Activated naive CD8-positive, alpha-beta T cell treated with anti-CD3 and anti-CD28 coated beads, Interleukin-2, amount 50 U/mL, for 16 hours (primary cell): ENCODE measurements at regions not wholly inside any gene's neighbourhood (a gene's known extent, or its start where the extent isn't known, plus 50 kb on each side); places are given as distances from the start of the nearest gene placed in this dataset.

ENCODE experiments used
- DNase-seq: peaks from one replicate; pipeline ENCODE4 v3.0.0-alpha.2; 2020; ENCODE audit warnings: low read depth, low spot score

DNA sequence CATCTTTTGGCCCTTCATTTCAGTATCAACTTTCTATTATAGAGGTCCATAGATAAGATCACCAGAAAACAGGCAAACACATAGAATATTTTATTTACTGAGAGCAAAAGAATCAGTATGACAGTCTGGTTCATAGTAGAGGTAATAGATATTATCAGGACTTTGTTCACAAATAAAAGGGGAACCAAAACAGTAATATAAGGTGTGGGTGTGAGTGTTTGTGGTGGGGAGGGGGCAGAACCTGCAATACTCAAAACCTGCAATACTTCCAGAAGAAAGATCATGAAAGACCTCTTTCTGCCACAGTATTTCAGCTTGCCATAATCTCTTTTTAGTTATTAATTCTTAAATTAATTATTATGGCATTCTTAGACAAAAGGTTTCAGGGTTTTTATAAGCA is 578.7 kb upstream of the SLITRK1 start:
- DNase-seq, result no peak

DNA sequence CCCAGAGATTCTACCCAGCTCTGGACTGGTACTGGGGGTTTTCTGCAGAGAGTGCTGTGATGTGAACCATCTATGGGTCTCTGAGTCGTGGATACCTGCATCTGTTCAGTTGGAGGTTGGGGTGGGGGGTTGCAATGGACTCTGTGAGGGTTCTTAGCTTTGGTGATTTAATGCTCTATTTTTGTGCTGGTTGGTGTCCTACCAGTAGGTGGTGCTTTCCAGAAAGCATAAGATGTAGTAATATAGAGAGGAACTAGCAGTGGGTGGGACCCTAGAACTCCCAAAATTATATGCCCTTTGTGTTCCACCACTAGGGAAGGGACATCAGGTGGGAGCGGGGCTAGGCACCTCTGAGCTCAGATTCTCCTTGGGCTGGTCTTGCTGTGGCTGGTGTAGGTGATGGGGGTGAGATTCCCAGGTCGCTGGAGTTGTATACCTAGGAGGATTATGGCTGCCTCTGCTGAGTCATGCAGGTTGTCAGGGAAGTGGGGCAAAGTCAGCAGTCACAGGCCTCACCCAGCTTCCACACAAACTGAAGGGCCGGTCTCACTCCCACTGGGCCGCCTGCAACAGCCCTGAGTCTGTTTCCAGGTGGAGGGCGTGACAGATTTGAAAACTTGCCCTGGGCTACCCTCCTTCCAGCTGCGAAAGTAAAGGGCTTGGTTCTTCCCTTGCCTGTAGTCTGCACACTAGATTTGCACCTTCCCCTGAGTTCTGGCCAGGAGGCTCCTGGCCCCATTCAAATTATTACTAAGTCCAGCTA is 573.0 kb upstream of the SLITRK1 start:
- no peak for DNase-seq

DNA sequence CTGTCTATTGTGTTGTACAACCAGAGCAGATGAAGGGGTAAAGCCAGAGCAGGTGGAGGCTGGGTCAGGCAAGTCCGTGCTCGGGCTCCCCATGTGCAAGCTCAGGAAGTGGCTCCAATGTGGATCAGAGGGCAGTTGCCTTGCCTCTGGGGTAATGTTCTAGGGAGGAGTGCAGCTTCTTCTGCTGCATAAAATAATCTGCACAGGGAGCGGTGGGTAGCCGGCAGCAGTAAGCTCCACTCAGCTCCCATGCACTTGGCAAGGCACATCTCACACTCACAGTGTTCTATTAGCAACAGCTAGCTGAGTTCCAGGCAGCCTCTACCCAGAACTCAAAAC is 565.3 kb upstream of the SLITRK1 start:
- DNase-seq, result no peak

DNA sequence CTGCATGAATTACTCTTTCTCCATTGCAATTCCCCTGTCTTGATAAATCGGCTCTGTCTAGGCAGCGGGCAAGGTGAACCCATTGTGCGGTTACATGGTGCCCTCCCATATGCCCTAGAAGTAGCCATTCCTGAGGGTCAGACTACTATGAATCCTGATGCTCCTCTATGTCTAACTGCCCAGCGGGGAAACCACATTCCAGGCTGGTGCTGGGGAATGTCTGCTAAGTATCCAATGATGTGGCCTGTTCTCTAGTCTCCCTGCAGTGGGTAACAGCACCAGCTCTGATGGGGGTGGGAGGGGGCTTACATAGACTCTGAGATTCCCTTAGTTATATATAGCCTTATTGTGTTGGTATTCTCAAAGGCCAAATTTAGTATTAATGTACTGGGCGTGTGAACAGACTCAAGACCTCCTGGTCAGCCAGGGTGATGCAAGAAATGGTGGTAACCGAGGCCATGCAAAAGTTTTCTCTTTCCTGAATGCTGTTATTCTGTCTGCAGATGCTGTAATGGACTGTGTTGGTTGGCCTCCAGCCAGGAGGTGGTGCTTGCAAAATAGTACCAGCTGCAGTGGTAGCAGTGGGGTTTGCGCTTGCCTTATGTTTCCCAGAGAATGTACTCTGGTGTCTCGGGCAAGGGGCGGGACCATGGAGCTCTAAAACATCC is 564.8 kb upstream of the SLITRK1 start:
- DNase-seq, result no peak

DNA sequence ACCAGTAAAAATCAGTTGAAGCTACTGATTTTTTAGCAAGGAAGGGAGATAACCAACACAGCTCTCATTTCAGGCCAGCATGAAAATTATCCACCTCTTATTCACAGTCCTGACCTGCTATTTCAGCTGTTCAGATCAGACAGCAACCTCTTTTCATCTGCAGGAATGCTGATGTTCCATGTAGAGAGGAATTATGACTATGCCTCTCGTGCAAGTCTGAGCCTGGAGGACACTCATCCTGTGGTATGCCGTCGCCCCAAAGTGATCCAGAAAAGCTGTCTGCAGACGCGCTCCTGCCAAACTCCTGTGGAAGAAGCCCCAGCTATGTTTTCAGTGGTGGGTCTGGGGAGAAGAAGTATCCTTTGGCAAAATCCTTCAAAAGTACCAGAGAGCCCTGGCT is 563.5 kb upstream of the SLITRK1 start:
- DNase-seq, result no peak

DNA sequence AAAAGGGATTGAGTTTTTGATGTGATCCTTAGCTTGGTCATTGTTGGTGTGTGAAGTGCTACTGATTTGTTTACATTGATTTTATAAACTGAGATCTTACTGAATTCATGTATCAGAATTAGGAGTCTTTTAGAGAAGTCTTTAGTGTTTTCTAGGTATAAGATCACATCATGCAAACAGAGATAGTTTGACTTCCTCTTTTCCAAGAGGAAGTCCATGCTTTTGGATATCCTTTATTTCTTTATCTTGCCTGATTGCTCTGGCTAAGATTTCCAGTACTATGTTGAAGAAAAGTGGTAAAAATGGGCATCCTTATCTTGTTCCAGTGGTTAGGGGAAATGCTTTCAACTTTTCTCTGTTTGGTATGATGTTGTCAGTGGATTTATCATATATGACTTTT is 561.2 kb upstream of the SLITRK1 start:
- no peak for DNase-seq

DNA sequence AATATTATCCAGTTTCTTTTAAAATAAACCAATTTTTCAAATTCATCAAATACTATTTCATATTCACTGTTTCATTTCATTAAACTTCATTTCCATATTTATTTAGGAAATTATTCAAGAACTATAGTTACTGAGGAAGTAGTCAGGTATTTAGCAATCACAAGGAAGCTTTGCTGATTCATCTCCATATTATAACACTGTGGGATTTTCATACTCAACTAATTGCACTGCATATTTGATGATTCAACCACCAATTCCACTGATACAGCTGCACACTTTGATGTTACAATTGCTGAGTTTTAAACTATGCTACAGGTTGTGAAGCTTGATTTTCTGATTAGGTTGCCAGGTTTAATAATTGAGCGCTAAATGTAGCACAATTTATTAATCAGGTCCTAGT is 556.8 kb upstream of the SLITRK1 start:
- DNase-seq, result no peak

DNA sequence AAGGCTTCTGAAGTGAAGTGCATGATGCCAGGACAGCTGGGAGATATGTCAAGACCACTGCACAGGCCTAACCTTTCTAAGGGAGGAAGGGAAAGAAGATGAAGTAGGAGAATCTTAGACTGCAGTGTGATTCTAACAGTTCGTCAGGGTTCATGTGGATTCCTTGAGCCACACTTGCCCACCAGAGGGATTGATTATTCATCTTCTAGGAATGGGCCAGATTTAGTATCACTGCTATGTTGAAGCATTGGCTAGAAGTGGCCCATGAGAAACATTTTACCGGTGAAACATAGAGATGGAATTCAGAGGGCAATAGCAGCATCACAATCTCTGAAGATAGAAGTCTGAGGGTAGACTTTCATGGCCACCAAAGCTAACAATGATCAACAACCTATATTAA is 550.8 kb upstream of the SLITRK1 start:
- no peak for DNase-seq

DNA sequence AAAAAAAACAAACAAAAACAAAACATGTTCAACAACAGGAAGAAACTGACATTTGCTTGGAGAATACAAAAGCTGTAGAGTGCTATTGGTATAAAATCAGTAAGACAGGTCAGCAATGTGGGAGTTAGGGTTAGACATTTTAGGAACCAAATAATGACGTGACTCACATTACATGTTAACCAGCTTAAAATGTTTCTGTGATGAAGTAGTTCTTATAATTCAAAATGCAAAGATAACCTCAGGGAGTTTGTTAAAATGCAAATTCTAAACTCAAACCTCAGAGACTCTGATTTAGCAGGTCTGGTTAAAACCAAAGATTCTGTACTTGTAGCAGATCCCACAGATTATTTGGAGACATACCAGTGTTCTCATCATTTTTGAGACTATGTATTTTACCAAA is 549.4 kb upstream of the SLITRK1 start:
- no peak for DNase-seq

DNA sequence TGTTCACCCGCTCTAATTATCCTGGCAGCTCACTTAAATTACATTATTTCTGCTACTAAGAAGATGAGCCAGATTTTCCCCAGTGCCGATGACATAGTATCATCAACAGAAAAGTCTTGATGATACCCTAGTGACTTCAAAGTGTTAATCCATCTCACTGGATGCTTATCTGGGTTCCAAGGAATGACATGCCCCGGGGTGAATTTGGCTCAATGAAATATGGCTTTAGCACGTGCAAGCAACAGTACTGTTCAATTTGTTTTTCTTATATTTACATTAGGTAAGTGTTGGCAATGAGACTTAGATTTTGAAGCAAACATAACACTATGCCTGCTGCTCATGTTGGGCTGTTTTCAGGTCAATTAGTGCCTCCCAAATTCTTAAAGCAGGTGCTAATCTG is 548.2 kb upstream of the SLITRK1 start:
- no peak for DNase-seq

DNA sequence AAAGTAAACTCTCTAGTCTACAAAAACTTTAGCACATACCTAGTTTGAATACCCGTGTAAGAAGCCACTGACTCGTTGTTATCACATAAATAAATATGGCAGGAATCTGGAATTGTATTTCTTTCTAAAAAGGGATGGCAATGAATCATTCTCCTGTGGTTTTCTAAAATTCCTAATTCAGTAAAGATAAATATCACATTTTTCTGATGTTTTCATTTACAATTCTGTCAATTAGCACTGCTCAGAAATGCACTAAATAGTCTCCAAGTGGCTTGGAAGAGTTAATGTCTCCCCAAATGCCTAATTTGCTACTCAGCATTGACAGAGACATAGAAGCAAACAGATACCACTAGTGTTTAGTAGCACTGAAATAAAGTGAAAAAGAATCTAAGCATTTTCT is 547.7 kb upstream of the SLITRK1 start:
- DNase-seq, result no peak

DNA sequence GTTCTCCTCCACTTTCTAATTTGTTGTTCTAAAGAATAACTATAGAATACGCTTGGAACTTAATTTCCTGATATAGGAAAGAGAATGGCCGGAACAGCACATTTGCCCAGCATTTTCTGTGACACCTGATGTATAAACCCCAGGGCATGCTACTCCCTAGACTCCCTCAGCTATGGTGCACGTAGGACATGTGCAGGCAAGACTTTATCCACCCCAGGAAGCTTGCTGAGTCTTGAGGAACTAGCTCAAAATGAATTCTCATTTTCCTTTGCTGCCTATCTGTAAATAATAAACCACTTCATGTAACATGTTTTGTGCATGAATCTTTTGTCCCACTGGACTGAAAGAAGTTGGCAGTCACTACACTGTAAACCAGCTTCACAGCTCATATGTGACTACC is 535.8 kb upstream of the SLITRK1 start:
- DNase-seq, result no peak

DNA sequence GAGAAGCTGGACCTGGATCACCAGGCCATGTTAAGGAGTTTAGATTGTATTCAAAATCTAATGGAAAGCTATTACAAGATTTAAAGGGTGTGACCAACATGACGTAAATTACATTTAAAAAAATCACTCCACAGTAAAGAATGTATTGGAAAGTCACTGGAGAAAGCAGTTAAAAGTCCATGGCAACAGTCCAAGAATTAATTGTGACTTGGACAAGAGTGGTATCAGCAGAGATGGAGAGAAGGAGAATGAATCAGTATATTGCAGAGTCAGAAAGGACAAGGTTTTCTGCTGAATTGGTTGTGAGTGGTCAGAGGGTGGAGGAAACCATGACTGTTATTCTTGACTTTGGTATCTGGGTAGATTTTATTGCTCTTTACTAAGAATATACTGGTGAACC is 535.1 kb upstream of the SLITRK1 start:
- no peak for DNase-seq

DNA sequence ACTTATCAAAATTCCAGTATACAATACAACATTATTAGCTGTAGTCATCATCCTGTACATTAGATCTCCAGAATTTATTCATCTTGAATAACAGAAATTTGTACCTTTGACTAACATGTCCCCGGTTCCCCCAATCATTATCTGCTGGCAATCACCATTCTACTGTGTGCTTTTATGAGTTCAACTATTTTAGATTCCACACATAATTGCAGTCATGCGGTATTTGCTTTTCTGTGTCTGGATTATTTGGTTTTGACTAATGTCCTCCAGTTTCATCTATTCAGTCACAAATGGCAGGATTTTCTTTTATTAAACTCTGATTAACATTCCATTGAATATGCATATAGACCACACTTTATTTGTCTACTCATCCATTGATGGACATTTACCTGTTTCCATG is 530.7 kb upstream of the SLITRK1 start:
- DNase-seq, result no peak

DNA sequence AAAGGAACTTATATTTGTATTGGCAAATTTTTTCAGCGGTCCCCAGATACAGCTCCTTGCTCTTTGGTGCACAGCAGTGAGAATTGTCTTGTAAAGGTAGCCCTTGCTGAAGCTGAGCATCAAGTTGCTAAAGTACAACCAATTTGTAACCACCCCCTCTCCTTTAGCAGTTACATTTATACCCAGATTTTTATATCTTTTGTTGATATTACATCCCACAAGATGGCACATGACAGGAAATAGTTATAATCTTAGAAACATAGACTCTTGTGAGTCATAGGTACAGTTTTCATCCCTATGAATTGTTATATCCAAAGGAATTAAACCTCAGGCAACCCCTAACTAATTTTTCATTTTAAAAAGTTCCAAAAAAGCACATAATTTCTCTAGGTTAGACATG is 523.0 kb upstream of the SLITRK1 start:
- DNase-seq, result no peak

DNA sequence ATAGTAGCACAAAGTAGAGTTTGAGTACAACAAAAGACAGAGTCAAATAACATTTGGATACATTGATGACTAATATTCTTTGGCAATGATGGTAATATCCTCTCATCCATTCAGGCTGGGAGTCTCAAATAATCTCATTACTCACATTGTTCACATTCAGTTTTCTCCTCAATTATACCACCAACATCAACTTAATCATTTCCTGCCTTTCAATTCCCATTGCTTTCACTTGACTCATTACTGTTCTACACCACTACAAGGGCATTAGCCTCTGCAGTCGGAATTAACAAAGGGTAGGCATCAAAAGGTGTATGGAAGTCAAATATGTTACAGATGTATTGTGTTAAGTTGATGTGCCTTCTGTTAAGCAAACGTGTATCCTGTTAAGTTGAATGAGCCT is 518.4 kb upstream of the SLITRK1 start:
- DNase-seq, result no peak

DNA sequence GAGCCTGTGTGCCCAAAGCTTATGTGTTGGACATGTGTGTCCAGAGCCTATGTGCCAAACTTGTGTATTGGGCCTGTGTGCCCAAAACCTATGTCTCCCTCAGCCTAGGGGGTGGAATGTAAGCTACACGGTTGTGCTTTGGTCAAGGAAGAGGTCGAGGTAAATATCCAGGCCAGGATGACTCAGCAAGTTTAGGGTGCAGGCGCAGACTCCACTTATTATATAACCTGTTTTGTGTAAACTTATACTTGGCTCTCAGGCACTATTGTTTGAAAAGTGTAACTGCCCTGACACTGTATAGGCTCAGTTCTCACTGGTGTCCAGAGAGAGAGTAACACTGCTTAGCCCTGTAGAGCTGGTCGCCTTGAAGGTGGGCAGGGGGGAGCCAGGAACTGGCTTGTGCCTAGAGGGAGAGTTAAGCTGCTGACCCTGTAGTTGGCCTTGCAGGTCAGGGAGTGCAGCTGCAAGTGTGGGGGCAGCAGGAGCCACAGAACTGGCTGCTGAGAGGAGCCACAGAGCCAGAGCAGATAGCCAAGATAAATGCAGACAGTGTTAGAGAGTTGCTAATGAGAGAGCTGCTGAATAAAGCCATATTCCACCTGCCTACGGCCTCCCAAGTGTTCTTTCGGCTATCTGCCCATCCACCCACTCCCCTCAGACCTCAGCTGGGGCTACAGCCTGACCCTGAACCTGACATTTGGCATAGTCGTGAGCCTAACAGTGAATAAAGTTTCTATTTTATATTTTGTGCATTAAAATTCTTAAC is 517.2 kb upstream of the SLITRK1 start:
- DNase-seq, result no peak

DNA sequence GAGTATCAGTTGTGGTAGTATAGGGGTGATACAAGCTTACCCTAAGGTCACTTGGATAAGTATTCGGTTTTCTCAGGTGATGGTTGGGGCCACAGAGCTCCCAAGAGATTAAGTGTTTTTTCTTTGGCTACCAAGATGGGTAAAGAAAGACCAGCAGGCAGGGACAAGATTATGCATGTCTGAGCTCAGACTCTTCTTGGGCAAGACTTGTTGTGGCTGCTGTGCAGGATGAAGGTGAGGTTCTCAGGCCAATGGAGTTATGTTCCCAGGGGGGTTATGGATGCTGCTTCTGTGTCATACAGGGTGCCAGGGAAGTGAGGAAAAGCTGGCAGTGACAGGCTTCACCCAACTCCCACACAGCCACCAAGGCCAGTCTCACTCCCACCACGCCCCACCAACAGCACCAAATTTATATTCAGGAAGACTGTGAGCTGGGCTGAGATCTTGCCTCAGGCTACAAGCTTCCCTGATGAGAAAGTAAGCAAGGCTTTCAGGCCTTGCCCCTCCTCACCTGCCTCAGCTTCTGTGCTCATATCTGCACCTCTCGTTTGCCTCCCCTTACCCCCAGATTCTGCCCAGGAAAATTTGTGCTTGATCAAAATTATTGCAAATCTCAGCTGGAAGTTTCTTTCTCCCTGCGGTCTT is 511.8 kb upstream of the SLITRK1 start:
- DNase-seq, result no peak

DNA sequence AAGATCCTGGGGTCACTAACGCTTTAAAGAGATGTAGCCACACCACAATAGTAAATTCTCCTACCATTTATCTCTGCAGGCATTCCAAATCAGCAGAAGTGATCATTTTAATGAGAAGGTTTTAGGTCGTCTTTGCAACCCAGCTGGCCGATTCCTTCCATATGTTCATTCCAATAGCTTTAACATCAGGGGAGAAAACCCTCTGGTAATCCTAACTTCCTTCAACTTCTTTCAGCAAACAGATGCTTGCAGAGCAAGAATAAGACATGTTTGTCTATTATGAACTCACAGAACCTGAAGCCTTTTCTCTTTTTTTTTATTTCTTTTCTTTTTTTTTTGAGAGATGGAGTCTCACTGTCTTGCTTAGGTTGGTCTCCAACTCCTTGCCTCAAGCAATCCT is 498.6 kb upstream of the SLITRK1 start:
- DNase-seq, result no peak

DNA sequence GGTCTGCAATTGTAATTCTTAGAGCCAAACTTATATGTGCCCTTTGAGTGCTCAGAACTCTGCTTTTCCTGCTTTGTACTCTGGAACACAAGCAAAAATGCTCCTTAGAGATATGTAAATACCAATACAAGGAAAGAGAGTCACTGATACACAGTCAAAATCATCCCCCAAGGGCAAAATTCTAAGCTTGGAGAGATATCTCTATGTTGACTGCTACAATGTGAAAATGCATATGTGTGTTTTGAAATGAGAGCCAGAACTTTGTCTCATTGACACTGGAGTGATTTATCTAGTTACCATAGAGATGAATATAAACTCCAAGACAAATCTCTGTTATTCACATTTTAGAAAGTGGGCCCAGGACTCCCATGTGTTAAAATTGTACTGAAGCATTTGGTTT is 494.8 kb upstream of the SLITRK1 start:
- DNase-seq, result no peak

DNA sequence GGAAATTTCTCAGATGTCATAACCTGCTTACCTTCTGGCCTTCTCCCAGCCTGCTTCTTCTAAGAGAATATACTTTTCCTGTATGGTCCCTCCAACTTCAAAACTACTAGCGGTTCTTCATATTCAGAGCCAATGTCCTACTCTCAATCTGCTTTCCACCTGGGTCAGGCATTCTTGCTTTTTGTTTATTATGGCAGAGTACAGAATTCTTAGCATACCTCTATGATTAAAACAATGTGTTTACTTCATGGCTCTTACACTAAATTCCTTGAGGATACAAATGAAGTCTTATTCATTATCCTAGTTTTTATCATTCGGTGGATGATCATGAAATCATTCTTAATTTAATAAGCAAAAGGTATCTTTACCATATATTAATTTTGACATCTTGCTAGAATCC is 484.2 kb upstream of the SLITRK1 start:
- no peak for DNase-seq

DNA sequence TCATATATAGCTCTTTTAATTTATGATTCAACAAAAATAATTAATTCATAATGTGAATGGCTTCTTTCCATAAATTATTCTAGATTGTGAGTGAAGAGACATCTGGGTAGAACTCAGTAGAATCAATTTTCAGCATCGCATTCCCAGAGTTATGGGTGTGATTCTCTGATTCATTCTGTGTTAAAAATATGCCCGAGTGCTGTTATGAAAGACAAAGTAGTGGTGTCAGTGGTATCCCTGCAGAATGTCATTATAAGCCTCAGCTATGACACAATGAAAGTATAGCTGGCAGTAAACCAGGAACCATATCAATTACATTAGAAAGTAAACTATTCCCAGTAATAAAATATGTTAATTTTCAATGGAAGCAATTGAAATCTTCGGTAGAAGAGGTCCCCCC is 480.5 kb upstream of the SLITRK1 start:
- DNase-seq, result no peak

DNA sequence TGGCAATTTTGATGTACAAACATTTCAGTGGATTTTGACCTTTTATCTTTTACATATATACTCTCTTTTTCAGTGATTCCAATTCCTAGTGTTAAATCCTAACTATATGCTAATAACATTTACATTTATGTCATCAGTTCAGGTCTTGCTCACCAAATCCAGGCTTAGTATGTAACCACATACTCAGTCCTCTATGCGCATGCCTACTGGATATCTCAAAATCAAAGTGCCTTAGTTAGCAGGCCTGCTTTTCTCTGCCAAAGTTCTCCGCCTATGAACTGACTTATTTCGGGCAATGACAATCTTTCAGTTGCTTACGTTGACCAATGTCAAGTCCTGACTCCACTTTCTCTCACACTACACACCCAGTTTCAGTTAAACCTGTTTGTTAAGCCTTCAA is 478.5 kb upstream of the SLITRK1 start:
- DNase-seq, result no peak
